ENCODE measurements at regions not wholly inside any gene's neighbourhood (a gene's known extent, or its start where the extent isn't known, plus 50 kb on each side); places are given as distances from the start of the nearest gene placed in this dataset.
A peak's percentile ranks its signal among the peaks of the same experiment; 100 is the strongest.

- Histone ChIP-seq H3K4ac (ENCODE audit: low read depth, low read length) (no peak overlapping the region), H3K56ac (ENCODE audit: insufficient read length, low read depth, low read length) (no peak overlapping the region), H3K27ac (ENCODE audit: insufficient read length, low read depth, low read length) (no peak overlapping the region), H4K91ac (ENCODE audit: insufficient read length, low read depth, low read length) (no peak overlapping the region), H4K8ac (replicated peaks; ENCODE audit: insufficient read length, low read depth, low read length) (no peak overlapping the region), H4K5ac (ENCODE audit: insufficient read length, low read depth, low read length) (no peak overlapping the region), H3K9me3 (ENCODE audit: control insufficient read depth, low read depth, low read length) (no peaks in the 10 kb centered on the region), H3K4me1 (ENCODE audit: insufficient read depth, low read length) (no peaks in the 10 kb centered on the region), H3K23me2 (ENCODE audit: insufficient read length, low read depth, low read length, poor library complexity, severe bottlenecking) (no peaks in the 10 kb centered on the region), H3K23ac (ENCODE audit: insufficient read length, low read depth, low read length) (no peak overlapping the region), H4K20me1 (ENCODE audit: control insufficient read depth, insufficient read depth, insufficient read length) (peaks cover 2% of the 10 kb centered on the region), H3K27me3 (ENCODE audit: insufficient read depth, low read length) (no peaks in the 10 kb centered on the region), H3K79me1 (ENCODE audit: insufficient read depth, low read depth, low read length, poor library complexity, severe bottlenecking) (no peaks in the 10 kb centered on the region), H3K14ac (ENCODE audit: insufficient read depth, low read length) (no peak overlapping the region), H2AFZ (ENCODE audit: low read length) (no peak overlapping the region), H2BK12ac (ENCODE audit: insufficient read length, low read depth, low read length) (no peak overlapping the region), H2BK20ac (ENCODE audit: low read depth, low read length, poor library complexity, severe bottlenecking) (no peak overlapping the region), H2BK15ac (ENCODE audit: low read depth, low read length) (no peak overlapping the region), H3K9ac (ENCODE audit: extremely low read depth, insufficient read length, low read length) (no peak overlapping the region), H3K18ac (ENCODE audit: insufficient read length, low read depth, low read length) (no peak overlapping the region), H3K4me2 (ENCODE audit: insufficient read depth, insufficient read length, low read length) (no peak overlapping the region), H2BK120ac (ENCODE audit: low read depth, low read length, poor library complexity, severe bottlenecking) (no peak overlapping the region), H2AK5ac (ENCODE audit: insufficient read length, low read length) (no peak overlapping the region), H2BK5ac (ENCODE audit: insufficient read length, low read length) (no peak overlapping the region), H3T11ph (ENCODE audit: low read length) (no peak overlapping the region), H3K79me2 (ENCODE audit: insufficient read depth, low read length) (no peaks in the 10 kb centered on the region)
- H3K9me3 Mint-ChIP-seq, result no peaks in the 10 kb centered on the region
- peak; percentile 11 for DNase-seq
- no peak overlapping the region; a peak in 1 of 7 replicates for H3K27ac Mint-ChIP-seq
- WGBS (ENCODE audit: extremely low coverage, insufficient read length, low lambda C conversion rate), result no CpG with 5 or more reads among the region's 10 CpGs
- TF ChIP-seq CTCF (conservative IDR thresholded peaks at IDR 0.05), result no peak
- H3K27me3 Mint-ChIP-seq (ENCODE audit: low read depth), result peaks cover 9% of the 10 kb centered on the region
- H3K4me1 Mint-ChIP-seq, result peaks cover 8 to 26% of the 10 kb centered on the region in 2 experiments; a peak in 3 of 4 replicates
- H3K4me3 Mint-ChIP-seq, result no peak overlapping the region
- H3K36me3 Mint-ChIP-seq (ENCODE audit: insufficient read depth in 1 of 3, low read depth in 3 of 3), result no peaks in the 10 kb centered on the region; a peak in 1 of 7 replicates
These were observed 104.1 kb downstream of the TPRA1 start for GRCh38 chr3:127486321-127486944.
